AG04450 (cell line): ENCODE measurements at regions not wholly inside any gene's neighbourhood (a gene's known extent, or its start where the extent isn't known, plus 50 kb on each side); places are given as distances from the start of the nearest gene placed in this dataset.

ENCODE experiments used
- CTCF ChIA-PET: fragments of 300-600, 350-600 bp; formaldehyde crosslinking; extraction: SDS; loops from one replicate; lab custom pipeline; 2022; ENCODE audit warnings: antibody characterized with exemption, inconsistent platforms; lab: Charles Lee
- POLR2A ChIA-PET: fragments of 350-600 bp; formaldehyde crosslinking; extraction: SDS; loops from one replicate; lab custom pipeline; 2021; ENCODE audit warnings: antibody characterized with exemption, inconsistent platforms; lab: Yijun Ruan, JAX
- DNase-seq: peaks from one replicate; pipeline ENCODE4 v3.0.0-alpha.2; 2011; ENCODE audit warnings: low read depth, low spot score
- H3K27ac ChIP-seq: one replicate; pipeline ENCODE4 v1.5.1; 2012; ENCODE audit warnings: low read depth, low read length, control low read depth
- H3K27me3 ChIP-seq: one replicate; pipeline ENCODE4 v1.6.0; 2012; ENCODE audit warnings: low read length; ENCODE audit not compliant: control insufficient read depth, insufficient read depth
- H3K4me3 ChIP-seq: 2 replicates; pipeline ENCODE4 v1.5.1; 2011; ENCODE audit warnings: mild to moderate bottlenecking, low read depth, low read length, control low read depth
- H3K9me3 ChIP-seq: 2 replicates; pipeline ENCODE4 v1.5.1; 2012; ENCODE audit warnings: low read length; ENCODE audit not compliant: control insufficient read depth, insufficient read depth
- CTCF ChIP-seq: IDR thresholded peaks from 2 replicates; pipeline ENCODE4 v1.5.1; 2011; ENCODE audit warnings: low read depth, low read length, control low read depth, inconsistent platforms

- POLR2A ChIA-PET, result no interaction called here
- Histone ChIP-seq H3K27ac (no peak overlapping the region), H3K9me3 (peaks cover 22% of the 10 kb centered on the region), H3K27me3 (no peaks in the 10 kb centered on the region), H3K4me3 (no peak overlapping the region)
- no peak for TF ChIP-seq CTCF
- no peak for DNase-seq
- CTCF ChIA-PET, result no interaction called here
Measured at GRCh38 chr16:13414154-13414553, 505.8 kb upstream of the ERCC4 start.

- TF ChIP-seq CTCF, result no peak
- H3K27ac ChIP-seq, result no peak overlapping the region
- no peaks in the 10 kb centered on the region for H3K27me3 ChIP-seq
- no peak overlapping the region for H3K4me3 ChIP-seq
- peaks cover 25% of the 10 kb centered on the region for H3K9me3 ChIP-seq
- ChIA-PET POLR2A (no interaction called here), CTCF (no interaction called here)
- no peak for DNase-seq
Measured at GRCh38 chr16:13419589-13419988, 500.4 kb upstream of the ERCC4 start.

GRCh38 chr16:13421726-13422125, 498.2 kb upstream of the ERCC4 start:
- CTCF ChIA-PET, result no interaction called here
- POLR2A ChIA-PET, result no interaction called here
- no peak for DNase-seq

GRCh38 chr16:13425836-13426235, 494.1 kb upstream of the ERCC4 start:
- no peak for TF ChIP-seq CTCF
- POLR2A ChIA-PET, result no interaction called here
- no peak for DNase-seq

More at GRCh38 chr16:13421726-13422125, 498.2 kb upstream of the ERCC4 start:
- Histone ChIP-seq H3K27ac (no peak overlapping the region), H3K9me3 (peaks cover 33% of the 10 kb centered on the region), H3K4me3 (no peak overlapping the region), H3K27me3 (no peaks in the 10 kb centered on the region)
- TF ChIP-seq CTCF, result no peak

GRCh38 chr16:13426269-13426668, 493.7 kb upstream of the ERCC4 start:
- POLR2A ChIA-PET, result no interaction called here
- Histone ChIP-seq H3K27ac (no peak overlapping the region), H3K9me3 (peaks cover 22% of the 10 kb centered on the region), H3K27me3 (no peaks in the 10 kb centered on the region), H3K4me3 (no peak overlapping the region)
- CTCF ChIA-PET, result no interaction called here
- DNase-seq, result no peak
- TF ChIP-seq CTCF, result no peak

More at GRCh38 chr16:13425836-13426235, 494.1 kb upstream of the ERCC4 start:
- Histone ChIP-seq H3K9me3 (peaks cover 22% of the 10 kb centered on the region), H3K4me3 (no peak overlapping the region), H3K27ac (no peak overlapping the region), H3K27me3 (no peaks in the 10 kb centered on the region)
- CTCF ChIA-PET, result no interaction called here
